Kidney (tissue), 13 donors: ENCODE measurements at regions not wholly inside any gene's neighbourhood (a gene's known extent, or its start where the extent isn't known, plus 50 kb on each side); places are given as distances from the start of the nearest gene placed in this dataset.

ENCODE experiments used
- DNase-seq, 5 donors: peaks; one replicate each; pipeline ENCODE4 v3.0.0-alpha.2; 2013 to 2020
- FAIRE-seq: peaks from 2 replicates; lab custom pipeline; 2012; peaks lifted over from hg19 to GRCh38; lab: Jason Lieb, UNC
- H3K27ac ChIP-seq, 2 donors: one replicate each; pipeline ENCODE4 v1.7.0; 2013; ENCODE audit warnings: low read depth in 2 of 2, low read length in 2 of 2, inconsistent platforms in 1 of 2
- H3K27me3 ChIP-seq: one replicate; pipeline ENCODE4 v1.7.1; 2013; ENCODE audit warnings: low read length, inconsistent platforms; ENCODE audit not compliant: control insufficient read depth, insufficient read depth
- H3K36me3 ChIP-seq, 3 donors: one replicate each; pipeline versions ENCODE4 v1.7.0 to v1.7.1; 2013; ENCODE audit warnings: low read length in 3 of 3, control low read depth in 1 of 3, inconsistent platforms in 1 of 3; ENCODE audit not compliant: insufficient read depth in 3 of 3, control insufficient read depth in 2 of 3
- H3K4me1 ChIP-seq, 3 donors: one replicate each; pipeline versions ENCODE4 v1.7.0 to v1.7.1; 2013; ENCODE audit warnings: low read length in 3 of 3, inconsistent platforms in 1 of 3, low read depth in 1 of 3; ENCODE audit not compliant: control insufficient read depth in 2 of 3, insufficient read depth in 2 of 3
- H3K4me3 ChIP-seq, 3 donors: one replicate each; pipeline versions ENCODE4 v1.7.0 to v1.8.1; 2013; ENCODE audit warnings: low read length in 3 of 3, control low read depth in 1 of 3, inconsistent platforms in 1 of 3
- H3K9ac ChIP-seq, 3 donors: one replicate each; pipeline versions ENCODE4 v1.7.0 to v1.7.1; 2013; ENCODE audit warnings: low read length in 3 of 3, control low read depth in 1 of 3, inconsistent platforms in 1 of 3
- H3K9me3 ChIP-seq, 3 donors: one replicate each; pipeline versions ENCODE4 v1.7.0 to v1.7.1; 2013; ENCODE audit warnings: low read length in 3 of 3, control low read depth in 1 of 3, inconsistent platforms in 1 of 3; ENCODE audit not compliant: control insufficient read depth in 2 of 3, insufficient read depth in 1 of 3
- CTCF ChIP-seq: IDR thresholded peaks from 3 replicates; pipeline ENCODE4 v1.5.1; 2012; ENCODE audit warnings: mild to moderate bottlenecking, moderate library complexity, borderline replicate concordance; ENCODE audit not compliant: insufficient read depth; ENCODE audit errors: extremely low read depth
- intact Hi-C: fragments of 100-400 bp; cut with DNase I; formaldehyde crosslinking; loops from one replicate; pipeline ENCODE4 v1.11.1; 2022
- donor health status: control.
- donor health status: control.
- donor health status: control.
- donor health status: control.
- donor health status: control.
- donor health status: DM: yes; HTN: yes; CAD: no.
- donor health status: Normal renal cell carcinoma (clear cell type).

- FAIRE-seq: no peak
- H3K4me3 ChIP-seq: no peak overlapping the region
- intact Hi-C loops: no loop called here
- DNase-seq: no peak
- H3K9me3 ChIP-seq: no peaks in the 10 kb centered on the region
- no peak overlapping the region for H3K27ac ChIP-seq
- no peaks in the 10 kb centered on the region for H3K4me1 ChIP-seq
- TF ChIP-seq CTCF: no peak
- H3K36me3 ChIP-seq: no peaks in the 10 kb centered on the region
- H3K27me3 ChIP-seq: no peaks in the 10 kb centered on the region
- no peak overlapping the region for H3K9ac ChIP-seq
Measured at GRCh38 chr9:26463837-26464236, 428.8 kb downstream of the CAAP1 start.

GRCh38 chr9:26462751-26463150 lies 429.9 kb downstream of the CAAP1 start:
- Histone ChIP-seq H3K27me3 (no peaks in the 10 kb centered on the region), H3K9ac (no peak overlapping the region), H3K4me3 (no peak overlapping the region), H3K4me1 (no peaks in the 10 kb centered on the region), H3K27ac (no peak overlapping the region), H3K9me3 (no peaks in the 10 kb centered on the region), H3K36me3 (no peaks in the 10 kb centered on the region)
- DNase-seq (no peak), FAIRE-seq (no peak)
- TF ChIP-seq CTCF: no peak
- intact Hi-C loops: no loop called here

GRCh38 chr9:26462213-26462612 lies 430.4 kb downstream of the CAAP1 start:
- no peak for TF ChIP-seq CTCF
- Histone ChIP-seq H3K9ac (no peak overlapping the region), H3K27ac (no peak overlapping the region), H3K4me3 (no peak overlapping the region), H3K27me3 (no peaks in the 10 kb centered on the region), H3K36me3 (no peaks in the 10 kb centered on the region), H3K9me3 (no peaks in the 10 kb centered on the region), H3K4me1 (no peaks in the 10 kb centered on the region)
- DNase-seq: peak in 2 of 5 donors; percentile 18 to 45
- no peak for FAIRE-seq
- intact Hi-C loops: no loop called here

GRCh38 chr9:26460624-26461023 lies 432.0 kb downstream of the CAAP1 start:
- Histone ChIP-seq H3K4me3 (no peak overlapping the region), H3K9ac (no peak overlapping the region), H3K4me1 (no peaks in the 10 kb centered on the region), H3K9me3 (no peaks in the 10 kb centered on the region), H3K27me3 (no peaks in the 10 kb centered on the region), H3K27ac (no peak overlapping the region), H3K36me3 (no peaks in the 10 kb centered on the region)
- FAIRE-seq (no peak), DNase-seq (no peak)
- intact Hi-C loops: no loop called here
- TF ChIP-seq CTCF: no peak
